GM19395 (cell line): ENCODE measurements at regions not wholly inside any gene's neighbourhood (a gene's known extent, or its start where the extent isn't known, plus 50 kb on each side); places are given as distances from the start of the nearest gene placed in this dataset.
"Not testable (repeated sequence)": the region's sequence is repeated elsewhere in the genome, so short reads cannot be mapped to it uniquely, and the experiment has no call there.

Source experiments
- ATAC-seq: cut with Tn5 transposase; IDR thresholded peaks from one replicate; pipeline ENCODE4 v1.9.1; 2021; ENCODE audit warnings: mild to moderate bottlenecking, moderate library complexity; ENCODE audit not compliant: unreplicated experiment

DNA sequence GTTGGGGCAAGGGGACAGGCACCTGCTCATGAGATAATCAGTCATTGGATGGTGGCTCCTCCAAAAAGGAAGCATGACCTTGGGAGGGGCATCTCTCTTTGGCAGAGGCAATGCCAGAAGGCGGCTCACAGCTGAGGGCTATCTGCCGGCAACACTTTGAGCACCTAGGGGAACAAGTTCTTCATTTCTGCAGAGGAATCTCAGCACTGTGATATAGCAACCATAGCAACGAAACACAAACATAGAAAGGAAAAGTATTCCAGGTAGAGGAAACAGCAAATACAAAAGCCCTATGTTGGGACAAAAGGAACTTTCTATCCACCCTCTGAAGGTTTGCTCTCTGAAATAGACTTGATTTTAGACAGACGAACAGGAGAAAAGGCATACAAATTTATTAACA is 89.1 kb upstream of the NEDD4L start:
- ATAC-seq: no peak

DNA sequence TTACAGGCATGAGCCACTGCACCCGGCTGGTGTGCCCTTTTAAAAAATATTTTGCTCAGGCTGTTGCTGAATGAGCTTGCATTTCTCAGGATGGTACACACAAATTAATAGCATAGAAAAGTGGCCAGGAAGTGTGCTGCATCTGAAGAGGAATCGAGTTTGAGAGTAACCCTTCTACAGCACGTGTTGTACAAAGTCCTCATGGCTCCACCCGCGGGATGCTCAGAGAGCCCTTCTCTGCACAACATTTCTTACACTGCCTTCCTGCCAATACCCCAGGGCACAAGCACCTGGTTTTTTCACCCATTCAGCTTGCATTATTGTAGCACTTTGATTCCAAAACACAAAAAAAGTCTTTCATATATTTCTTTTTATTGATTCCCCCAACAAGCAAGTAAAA is 90.1 kb upstream of the NEDD4L start:
- ATAC-seq: no peak

DNA sequence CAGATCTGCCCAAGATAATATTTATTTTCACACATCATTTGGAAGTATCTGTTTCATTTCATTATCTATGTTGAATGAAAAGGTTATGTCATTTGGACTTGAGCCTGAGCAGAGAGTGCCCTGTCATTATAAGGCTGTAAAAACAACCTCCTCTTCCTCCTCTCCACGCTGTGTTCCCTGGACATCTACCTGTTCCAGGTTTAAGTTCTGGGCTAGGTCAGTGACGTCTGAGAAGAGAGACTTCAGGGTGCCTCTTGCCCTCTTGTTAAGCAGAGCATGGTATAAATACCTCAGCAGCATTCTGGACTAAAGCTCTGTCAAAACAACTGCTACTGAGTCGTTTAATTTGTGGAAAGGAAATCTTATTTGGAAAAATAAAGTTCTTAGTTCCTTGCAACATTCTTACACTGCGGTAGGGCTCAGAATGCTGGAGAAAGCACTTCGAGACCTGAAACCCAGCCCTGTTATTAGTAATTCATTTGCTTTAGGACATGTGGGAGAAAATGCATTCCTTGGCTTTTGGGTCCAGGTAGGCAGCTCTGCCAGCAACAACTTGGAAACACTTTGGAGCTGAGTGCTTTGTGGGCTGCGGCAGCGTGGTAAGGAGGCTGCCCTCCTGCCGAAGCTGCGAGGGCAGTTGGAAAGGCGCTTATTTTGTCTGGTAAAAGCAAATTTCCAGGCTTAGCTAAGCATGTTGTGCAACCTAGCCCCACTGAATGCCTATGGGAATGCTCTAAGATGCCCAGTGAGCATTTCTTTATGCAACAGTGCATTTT is 91.8 kb upstream of the NEDD4L start:
- no peak for ATAC-seq

DNA sequence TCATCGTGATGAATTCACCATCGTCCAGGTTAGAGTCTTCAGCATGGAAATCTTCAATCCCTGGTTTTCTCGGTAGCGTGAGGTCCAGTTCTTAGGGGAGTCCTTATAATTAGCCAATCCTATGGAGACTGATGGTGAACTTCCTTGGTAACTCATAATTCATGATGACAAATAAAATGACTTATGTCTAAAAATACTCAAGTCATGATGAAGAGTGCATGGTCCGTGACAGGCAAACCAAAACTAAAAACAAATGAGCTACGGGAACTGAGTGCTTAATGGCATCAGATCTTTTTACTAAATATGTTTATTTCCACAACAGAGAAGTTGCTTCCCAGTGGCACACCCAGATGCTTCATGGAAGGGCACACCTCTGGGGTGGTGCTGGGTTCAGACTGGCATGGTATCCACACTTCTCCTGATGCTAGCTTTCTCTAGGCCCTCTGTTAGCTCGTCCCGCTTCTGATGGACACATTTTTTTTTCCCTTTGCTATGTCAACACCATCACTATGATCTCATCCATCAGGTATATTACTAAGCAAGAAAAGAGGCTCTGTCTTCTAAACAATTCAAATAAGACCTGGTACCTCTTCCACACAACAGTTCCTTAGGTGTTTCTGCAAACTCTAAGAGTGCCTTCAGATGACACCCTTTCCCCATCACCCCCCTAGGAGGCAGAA is 92.8 kb upstream of the NEDD4L start:
- ATAC-seq: peak; percentile 77

DNA sequence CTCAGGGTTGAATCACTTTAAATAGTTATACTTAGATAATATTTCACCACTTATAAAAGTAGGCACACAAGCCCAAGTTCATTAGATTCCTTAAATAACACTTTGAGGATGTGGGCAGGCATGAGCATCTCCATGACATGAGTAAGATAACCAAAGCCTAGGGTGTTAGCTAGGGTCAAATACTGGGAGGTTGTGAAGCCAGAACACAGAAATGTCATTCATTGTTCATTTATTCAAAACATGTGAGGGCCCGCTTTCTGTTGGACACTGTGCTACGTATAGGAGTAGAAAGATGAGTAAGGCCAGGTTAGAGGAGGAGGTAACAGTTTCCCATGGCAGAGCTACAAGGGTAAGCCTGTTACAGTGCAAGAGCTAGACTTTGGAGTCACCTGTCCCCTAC is 93.5 kb upstream of the NEDD4L start:
- ATAC-seq: no peak

DNA sequence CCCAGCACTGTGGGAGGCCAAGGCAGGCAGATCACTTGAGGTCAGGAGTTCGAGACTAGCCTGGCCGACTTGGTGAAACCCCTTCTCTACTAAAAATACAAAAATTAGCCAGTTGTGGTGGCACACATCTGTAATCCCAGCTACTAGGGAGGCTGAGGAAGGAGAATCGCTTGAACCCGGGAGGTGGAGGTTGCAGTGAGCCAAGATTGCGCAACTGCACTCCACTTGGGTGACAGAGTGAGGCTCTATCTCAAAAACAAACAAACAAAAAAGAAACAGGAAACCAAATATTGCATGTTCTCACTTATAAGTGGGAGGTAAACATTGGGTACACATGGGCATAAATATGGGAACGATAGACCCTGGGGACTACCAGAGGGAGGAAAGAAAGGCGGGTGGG is 94.7 kb upstream of the NEDD4L start:
- ATAC-seq: not testable (repeated sequence)

DNA sequence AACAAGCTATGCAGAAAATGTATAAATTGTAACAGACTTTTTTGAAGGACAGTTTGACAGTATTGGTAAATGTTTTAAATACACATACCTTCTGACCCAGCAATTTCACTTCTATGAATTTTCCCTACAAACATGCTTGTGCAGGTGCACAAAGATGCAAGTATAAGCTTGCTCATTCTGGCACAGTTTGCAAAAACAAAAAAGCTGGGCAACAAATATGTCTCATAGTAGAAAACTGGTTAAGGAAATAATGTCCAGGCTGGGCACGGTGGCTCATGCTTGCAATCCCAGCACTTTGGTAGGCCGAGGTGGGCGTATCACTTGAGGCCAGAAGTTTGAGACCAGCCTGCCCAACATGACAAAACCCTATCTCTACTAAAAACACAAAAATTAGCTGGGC is 96.9 kb upstream of the NEDD4L start:
- ATAC-seq: no peak

DNA sequence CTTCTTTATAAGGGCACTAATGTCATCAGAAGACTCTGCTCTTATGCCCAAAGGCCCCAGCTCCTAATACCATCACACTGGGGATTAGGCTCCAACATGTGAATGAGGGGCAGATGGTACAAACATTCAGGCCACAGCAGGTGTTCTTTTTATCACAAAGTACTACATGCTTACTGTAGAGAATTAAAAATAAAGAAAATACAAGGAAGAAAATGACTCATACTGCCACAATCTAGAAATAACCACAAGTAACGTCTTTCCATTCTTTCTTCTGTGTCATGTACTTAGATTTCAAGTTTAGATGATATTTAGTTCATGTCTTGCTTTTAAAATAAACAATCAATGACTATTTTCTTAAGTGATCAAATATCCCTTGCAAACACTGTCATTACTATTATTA is 100.3 kb upstream of the NEDD4L start:
- no peak for ATAC-seq

DNA sequence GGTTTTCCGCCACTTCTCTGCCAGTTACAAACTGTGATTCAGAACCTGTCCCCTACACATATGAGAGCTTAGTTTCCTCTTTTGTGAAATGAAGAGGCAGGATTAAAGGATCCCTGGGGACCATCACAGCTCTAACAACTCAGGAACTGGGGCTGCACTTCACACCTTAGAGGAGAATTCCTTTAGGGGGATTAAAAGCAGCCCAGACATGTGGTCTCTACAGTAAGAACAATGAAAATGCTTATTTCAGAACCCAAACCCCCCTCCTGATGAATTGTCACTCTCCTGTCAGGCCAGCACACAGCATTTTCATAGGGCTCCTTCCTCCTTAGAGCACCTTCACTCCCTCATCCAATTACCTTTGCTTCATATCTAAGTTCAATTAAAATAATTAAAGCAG is 101.5 kb upstream of the NEDD4L start:
- ATAC-seq: no peak

DNA sequence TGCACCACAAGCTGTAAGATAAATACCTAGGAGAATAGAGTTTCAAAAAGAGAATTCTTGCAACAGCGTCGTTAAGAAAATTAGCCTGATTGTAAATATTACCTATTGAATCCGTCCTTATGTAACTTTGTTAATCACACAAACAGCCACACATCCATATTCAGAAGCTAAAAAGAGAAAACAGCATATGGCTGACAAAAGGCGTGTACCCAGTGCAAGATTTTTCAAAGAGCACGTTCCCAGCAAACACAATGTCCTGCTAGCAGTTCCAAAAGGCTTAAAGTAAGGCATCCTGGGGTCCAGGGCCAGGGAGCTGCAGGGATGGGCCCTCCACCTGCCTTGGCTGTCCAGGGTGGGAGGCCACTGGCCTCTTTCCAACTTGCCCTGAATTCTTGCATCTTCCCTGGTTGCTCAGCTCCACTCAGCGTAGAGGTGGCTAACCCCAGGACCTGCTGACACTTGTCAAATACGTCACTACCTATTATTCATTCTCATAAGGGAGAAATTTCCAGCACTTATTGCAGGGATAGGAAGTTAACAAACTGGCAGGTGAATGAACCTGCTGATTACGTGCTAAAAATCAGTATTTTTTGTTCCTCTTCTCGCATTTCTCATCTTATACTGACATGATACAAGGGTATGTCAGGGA is 102.1 kb upstream of the NEDD4L start:
- no peak for ATAC-seq

DNA sequence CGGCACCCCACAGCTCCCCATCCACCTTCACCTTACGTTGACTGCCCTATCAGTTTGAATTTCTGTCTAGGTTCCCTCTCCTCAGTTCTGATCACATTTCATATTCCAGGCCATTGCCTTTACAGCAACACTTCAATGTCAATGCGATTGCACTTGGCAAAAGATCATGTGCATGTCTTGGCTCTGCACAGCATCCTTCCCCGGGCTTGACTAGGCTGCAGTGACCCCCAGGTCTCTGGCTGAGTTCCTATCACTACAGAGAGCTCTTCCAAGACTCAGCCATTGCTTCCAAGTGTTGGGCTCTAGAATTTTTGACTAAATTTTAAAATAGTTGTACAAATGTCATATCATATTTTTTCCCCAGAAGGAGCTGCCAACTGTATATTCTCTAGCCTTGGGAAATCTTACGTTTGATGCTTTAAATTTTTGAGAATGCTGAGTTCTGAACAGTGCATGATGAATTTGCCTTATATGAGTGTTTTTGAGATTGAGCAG is 103.8 kb upstream of the NEDD4L start:
- ATAC-seq: no peak

DNA sequence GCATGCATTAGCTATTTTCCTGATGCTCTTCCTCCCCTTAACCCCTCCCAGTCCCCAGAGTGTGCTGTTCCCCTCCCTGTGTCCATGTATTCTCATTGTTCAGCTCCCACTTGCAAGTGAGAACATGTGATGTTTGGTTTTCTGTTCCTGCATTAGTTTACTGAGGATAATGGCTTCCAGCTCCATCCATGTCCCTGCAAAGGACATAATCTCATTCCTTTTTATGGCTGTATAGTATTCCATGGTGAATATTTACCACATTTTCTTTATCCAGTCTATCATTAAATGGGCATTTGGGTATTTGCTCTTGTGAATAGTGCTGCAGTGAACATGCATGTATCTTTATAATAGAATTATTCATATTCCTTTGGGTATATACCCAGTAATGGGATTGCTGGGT is 109.7 kb upstream of the NEDD4L start:
- ATAC-seq: not testable (repeated sequence)

DNA sequence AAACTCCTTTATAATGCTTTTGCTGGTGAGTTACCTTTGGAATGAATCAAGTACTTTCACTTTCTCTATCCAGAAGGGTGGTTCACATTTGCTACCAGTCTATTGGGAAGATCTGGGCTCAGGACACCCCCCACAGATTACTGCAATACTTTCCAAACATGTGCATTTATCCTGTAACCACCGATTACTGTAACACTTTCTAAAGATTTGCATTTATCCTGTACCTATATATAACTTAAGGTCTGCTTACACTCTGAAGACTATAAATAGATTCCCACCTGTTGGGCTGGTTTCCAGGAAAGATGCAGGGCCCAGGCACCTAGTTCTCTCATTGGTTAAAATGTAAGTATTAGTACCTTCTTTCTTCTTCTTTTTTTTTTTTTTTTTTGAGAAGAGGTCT is 113.0 kb upstream of the NEDD4L start:
- peak; percentile 69 for ATAC-seq

DNA sequence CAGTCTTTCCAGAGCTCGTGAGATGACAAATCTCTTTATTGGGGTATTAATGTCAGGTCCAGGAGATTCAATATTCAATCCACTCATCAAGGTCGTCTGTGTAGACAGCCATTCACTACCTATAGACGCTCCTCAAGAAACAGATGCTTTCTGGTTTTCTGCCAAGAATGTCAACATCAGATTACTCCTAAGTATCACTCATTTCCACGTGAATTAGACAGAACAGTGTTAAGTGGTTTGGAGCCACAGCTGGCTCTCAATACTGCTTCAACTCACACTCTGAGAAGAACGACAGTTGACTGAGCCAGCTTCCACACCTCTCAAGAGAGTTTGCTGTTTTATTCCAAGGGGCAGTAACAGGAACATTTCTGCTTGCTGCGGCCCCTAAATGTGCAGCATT is 113.5 kb upstream of the NEDD4L start:
- ATAC-seq: no peak

DNA sequence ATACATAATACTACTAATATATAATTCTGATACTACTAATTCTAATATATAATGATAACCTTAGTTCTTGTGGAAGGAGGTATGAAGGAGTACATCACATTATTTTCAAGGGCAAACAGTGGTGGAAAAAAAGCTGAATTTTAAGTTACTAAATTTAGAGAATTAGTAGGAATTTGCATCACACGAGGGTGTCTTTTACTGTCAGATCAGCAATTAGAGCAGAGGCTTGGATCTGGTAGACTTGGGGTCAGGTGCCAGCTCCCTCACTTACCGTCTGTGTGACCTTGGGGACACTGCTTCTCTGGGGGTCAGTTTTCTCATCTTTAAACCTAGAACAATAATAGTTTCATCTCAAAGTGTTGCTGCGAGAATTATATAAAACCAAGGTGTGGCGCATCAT is 114.1 kb upstream of the NEDD4L start:
- ATAC-seq: no peak

DNA sequence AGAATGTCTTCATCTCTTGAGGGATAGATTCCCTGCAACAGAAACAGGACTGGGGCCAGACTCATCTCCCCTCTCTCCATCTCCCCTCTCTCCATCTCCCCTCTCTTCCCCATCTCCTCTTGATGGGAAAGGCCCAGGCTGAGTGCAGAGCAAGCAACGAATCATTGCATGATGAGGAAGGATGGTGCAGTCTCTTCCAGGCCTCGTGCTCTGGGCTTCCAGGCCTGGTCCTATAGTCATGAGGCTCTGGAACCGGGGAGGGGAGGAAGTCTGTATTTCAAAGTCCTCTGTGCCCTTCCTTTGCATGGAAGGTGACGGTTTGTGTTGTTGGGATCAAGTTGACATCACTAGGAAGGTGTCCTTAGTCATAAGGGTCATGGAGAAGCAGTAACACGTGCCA is 115.6 kb upstream of the NEDD4L start:
- no peak for ATAC-seq

DNA sequence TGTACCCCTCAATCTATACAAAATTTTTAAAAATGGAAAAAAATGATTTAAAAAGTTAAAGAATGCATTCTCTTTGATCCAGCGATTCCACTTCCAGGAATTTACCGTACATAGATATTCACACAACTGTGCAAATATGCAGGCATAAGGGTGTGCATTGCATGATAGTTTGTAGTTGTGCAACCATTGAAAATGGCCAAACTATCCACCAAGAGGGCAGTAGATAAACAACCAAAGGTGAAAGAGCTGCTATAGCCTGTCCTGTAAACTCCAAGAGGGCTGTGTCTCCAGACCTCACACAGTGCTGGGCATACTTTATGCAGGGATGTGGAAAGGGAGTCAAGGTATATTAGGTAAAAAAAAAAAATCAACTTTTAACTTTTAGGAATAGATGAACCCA is 116.5 kb upstream of the NEDD4L start:
- no peak for ATAC-seq

DNA sequence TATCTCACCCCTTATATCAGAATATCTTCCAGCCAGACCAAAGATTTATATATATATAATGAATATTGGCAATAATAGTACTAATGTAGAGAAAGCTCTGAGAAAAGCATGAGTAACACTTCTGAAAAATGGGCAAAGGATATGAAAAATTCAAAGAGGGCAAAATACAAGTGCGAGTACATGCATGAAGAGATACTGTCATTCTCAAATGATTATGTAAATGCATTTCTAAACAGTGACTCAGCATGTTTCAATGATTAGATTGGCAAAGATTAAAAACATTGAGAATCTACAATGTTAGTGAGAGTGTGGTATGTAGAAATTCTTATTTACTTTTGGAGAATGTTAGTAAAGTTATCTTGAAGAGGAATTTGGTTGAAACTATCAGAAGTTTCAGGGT is 118.3 kb upstream of the NEDD4L start:
- ATAC-seq: no peak

DNA sequence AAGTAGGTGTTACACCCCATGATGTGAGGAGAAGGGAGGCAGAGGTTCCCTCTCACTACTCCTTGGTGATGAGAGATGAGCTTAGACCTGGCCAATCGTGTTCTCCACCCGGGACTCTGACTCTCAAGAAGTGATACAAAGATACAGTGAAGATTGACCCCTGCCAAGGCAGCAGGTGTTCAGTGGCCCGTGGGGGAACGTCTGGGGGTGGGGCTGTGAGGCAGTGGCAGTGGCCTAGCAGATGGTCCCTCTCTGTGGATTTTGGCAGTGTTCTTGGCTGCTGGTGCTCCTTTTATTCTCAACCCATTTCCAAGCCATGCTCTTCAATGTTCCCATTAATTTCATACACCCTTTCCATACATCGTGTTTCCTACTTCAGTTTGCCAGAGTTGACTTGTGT is 120.4 kb upstream of the NEDD4L start:
- no peak for ATAC-seq

DNA sequence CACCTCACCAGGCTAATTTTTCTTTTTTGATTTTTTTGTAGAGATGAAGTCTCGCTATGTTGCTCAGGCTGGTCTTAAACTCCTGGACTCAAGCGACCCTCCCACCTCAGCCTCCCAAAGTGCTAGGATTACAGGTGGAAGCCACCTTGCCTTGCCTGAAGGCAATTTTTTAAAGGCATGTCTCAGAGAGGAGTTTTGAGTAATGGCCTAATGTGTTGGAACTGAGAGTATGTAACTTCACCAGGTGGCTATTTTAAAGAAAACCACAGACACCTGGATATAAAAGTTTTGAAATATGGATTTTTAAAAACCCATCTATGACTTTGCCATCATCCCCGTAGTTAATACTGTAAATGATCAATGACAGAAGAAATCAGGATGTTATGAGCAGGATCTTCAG is 119.8 kb upstream of the ATP8B1 start:
- ATAC-seq: no peak

DNA sequence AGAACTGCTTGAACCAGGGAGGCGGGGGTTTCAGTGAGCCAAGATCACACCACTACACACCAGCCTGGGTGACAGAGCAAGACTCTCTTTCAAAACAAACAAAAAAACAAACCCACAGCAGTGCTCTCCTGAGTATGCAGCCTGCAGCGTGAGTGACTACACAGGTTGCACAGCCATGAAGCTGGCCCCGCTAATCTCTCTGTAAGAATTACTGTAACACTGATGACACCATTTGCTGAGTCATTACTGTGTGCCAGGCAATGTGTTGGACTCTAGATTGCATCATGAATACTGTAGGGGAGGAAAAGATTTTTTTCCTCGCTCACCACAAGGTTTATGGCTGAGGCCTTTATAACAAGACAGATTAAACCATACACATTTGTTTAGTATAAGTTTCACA is 118.6 kb upstream of the ATP8B1 start:
- ATAC-seq: no peak

DNA sequence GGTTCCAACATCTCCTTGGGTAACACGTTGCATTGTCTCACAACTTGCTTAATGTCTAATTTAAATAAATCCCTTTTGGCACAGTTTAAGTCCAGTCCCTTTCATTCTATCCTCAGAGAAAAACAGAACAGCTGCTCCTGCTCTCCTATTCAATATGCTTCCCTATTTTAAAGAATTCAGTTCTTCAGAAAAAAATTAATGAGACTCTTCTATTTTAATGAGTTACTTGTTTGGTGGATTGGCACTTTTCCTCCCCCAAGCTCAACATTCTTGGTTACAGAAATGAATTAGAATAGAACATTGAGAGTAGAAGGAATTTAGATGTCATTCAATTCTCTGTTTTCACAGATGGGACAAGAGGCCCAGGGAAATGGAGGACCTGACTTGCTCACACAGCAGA is 116.9 kb upstream of the ATP8B1 start:
- no peak for ATAC-seq
